PC-3 (cell line): ENCODE measurements at regions not wholly inside any gene's neighbourhood (a gene's known extent, or its start where the extent isn't known, plus 50 kb on each side); places are given as distances from the start of the nearest gene placed in this dataset.
A peak's percentile ranks its signal among the peaks of the same experiment; 100 is the strongest.

ENCODE experiments used
- ATAC-seq: fragments of 200-7000 bp; cut with Tn5 transposase; 2 replicates; pipeline ENCODE4 v1.9.1; 2020; ENCODE audit warnings: mild to moderate bottlenecking, moderate library complexity
- BruUV-seq: library from RNA; stranded (reverse); fragments of 400-500 nt; replicated peaks from 2 replicates; lab custom pipeline; 2021; lab: Mats Ljungman, UMichigan
- CTCF ChIA-PET: fragments of 300-600 bp; sonication (Branson Sonifier 250); formaldehyde crosslinking; loops from one replicate; lab custom pipeline; 2022; ENCODE audit warnings: antibody characterized with exemption; lab: Charles Lee
- POLR2A ChIA-PET: fragments of 300-600 bp; sonication (Branson Sonifier 250); formaldehyde crosslinking; loops from one replicate; lab custom pipeline; 2022; ENCODE audit warnings: antibody characterized with exemption; ENCODE audit not compliant: unreplicated experiment; lab: Charles Lee
- DNase-seq: peaks from one replicate; pipeline ENCODE4 v3.0.0-alpha.2; 2015
- H2AFZ ChIP-seq: fragments of 300-600 bp; sonication (generic); 2 replicates; pipeline ENCODE4 v1.6.0; 2016; ENCODE audit warnings: antibody characterized with exemption, low read length
- H3F3A ChIP-seq: fragments of 300-600 bp; sonication (generic); one replicate; pipeline ENCODE4 v1.6.0; 2017; ENCODE audit warnings: antibody characterized with exemption, low read length, control low read depth, mild to moderate bottlenecking; ENCODE audit not compliant: unreplicated experiment
- H3K27ac ChIP-seq: fragments of 300-600 bp; sonication (generic); 2 replicates; pipeline ENCODE4 v1.5.1; 2016; ENCODE audit warnings: mild to moderate bottlenecking, low read length
- H3K27me3 ChIP-seq: fragments of 300-600 bp; sonication (generic); 2 replicates; pipeline ENCODE4 v1.6.1; 2016; ENCODE audit warnings: low read length, mixed read lengths
- H3K36me3 ChIP-seq: fragments of 300-600 bp; sonication (generic); 2 replicates; pipeline ENCODE4 v1.6.1; 2016; ENCODE audit warnings: low read depth, mixed run types, low read length, mixed read lengths
- H3K4me1 ChIP-seq: fragments of 300-600 bp; sonication (generic); 2 replicates; pipeline ENCODE4 v1.5.1; 2016; ENCODE audit warnings: low read length; ENCODE audit not compliant: insufficient read depth
- H3K4me2 ChIP-seq: fragments of 300-600 bp; sonication (generic); 2 replicates; pipeline ENCODE4 v1.6.0; 2016; ENCODE audit warnings: low read length
- H3K4me3 ChIP-seq: fragments of 300-600 bp; sonication (generic); 2 replicates; pipeline ENCODE4 v1.5.1; 2016; ENCODE audit warnings: mild to moderate bottlenecking, low read length, mixed read lengths
- H3K79me2 ChIP-seq: fragments of 300-600 bp; sonication (generic); 2 replicates; pipeline ENCODE4 v1.6.1; 2017; ENCODE audit warnings: low read length, mixed read lengths
- H3K9ac ChIP-seq: fragments of 300-600 bp; sonication (generic); 2 replicates; pipeline ENCODE4 v1.6.0; 2016; ENCODE audit warnings: mild to moderate bottlenecking, low read length
- H3K9me2 ChIP-seq: fragments of 300-600 bp; sonication (generic); replicated peaks from 2 replicates; pipeline ENCODE4 v1.6.1; 2016; ENCODE audit warnings: mixed run types, low read length, mixed read lengths
- H3K9me3 ChIP-seq: fragments of 300-600 bp; sonication (generic); 2 replicates; pipeline ENCODE4 v1.6.1; 2016; ENCODE audit warnings: low read length, mixed read lengths
- H4K20me1 ChIP-seq: fragments of 300-600 bp; sonication (generic); 2 replicates; pipeline ENCODE4 v1.6.1; 2016; ENCODE audit warnings: low read length, mixed read lengths
- EZH2 ChIP-seq: fragments of 300-600 bp; sonication (generic); IDR thresholded peaks from one replicate; pipeline ENCODE4 v1.6.1; 2017; ENCODE audit warnings: antibody characterized with exemption, mild to moderate bottlenecking, low read length; ENCODE audit not compliant: unreplicated experiment
- EZH2phosphoT487 ChIP-seq: fragments of 300-600 bp; sonication (generic); IDR thresholded peaks from 2 replicates; pipeline ENCODE4 v1.6.1; 2018; ENCODE audit warnings: mild to moderate bottlenecking, antibody characterized with exemption, low read length, borderline replicate concordance
- intact Hi-C: fragments of 100-400 bp; cut with micrococcal nuclease; formaldehyde crosslinking; loops from 2 replicates; pipeline ENCODE4 v1.9.0; 2023
- TF ChIP-seq, protein P1 (sequence below): fragments of 300-600 bp; sonication (generic); conservative IDR thresholded peaks from 2 replicates; pipeline ENCODE4 v1.5.1; 2017; ENCODE audit warnings: antibody characterized with exemption, low read depth, mild to moderate bottlenecking, low read length

DNA sequence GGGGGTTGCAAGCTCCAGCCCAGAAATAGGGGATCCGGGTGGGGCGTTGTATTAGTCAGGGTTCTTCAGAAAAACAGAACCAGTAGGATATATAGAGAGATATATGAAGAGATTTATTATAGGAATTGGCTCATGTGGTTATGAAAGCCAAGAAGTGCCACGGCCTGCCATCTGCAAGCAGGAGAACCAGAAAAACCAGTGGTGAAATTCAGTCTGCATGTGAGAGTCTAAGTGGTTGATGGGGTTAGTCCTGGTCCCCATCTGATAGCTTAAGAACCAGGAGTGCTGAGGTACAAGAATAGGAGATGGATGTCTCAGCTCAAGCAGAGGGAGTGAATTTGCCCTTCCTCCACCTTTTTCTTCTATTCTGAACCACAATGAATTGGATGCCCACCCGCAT is 123.4 kb upstream of the APC start:
- ChIA-PET CTCF (no interaction called here), POLR2A (no interaction called here)
- no peaks in the 10 kb centered on the region for H3K9me2 ChIP-seq
- no peaks in the 10 kb centered on the region for H4K20me1 ChIP-seq
- H3K9me3 ChIP-seq: no peaks in the 10 kb centered on the region
- H2AFZ ChIP-seq: no peak overlapping the region
- no peak overlapping the region for H3K9ac ChIP-seq
- H3K27me3 ChIP-seq: no peaks in the 10 kb centered on the region
- peak; percentile 39 for DNase-seq
- no peak for TF ChIP-seq EZH2
- no TSS peak for BruUV-seq
- H3K4me2 ChIP-seq: no peak overlapping the region
- no peaks in the 10 kb centered on the region for H3K79me2 ChIP-seq
- H3F3A ChIP-seq: no peaks in the 10 kb centered on the region
- intact Hi-C loops: no loop called here
- H3K4me1 ChIP-seq: peaks cover 16% of the 10 kb centered on the region; the same call in 1 of the 2 replicates
- no peak for ATAC-seq
- peak overlapping the region; percentile 42 for H3K27ac ChIP-seq
- no peak overlapping the region for H3K4me3 ChIP-seq
- no peaks in the 10 kb centered on the region for H3K36me3 ChIP-seq

DNA sequence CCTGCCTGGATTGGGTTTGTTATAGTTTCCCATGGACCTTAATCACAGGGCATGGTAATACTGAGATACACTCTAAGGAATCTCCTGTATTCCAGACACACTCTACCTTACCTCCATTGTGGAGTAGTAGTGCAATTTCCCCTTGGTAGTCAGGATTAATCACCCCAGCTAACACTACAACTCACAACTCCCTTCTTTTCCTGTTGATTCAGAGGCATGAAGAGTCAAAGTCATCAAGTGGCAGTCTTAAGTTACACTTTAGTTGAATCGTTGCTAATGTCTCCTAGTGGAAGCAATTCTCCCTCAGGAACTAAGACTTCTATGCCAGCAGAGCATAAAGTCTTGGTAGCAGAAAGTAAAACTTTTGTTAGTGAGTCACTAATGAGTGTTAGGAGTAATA is 122.7 kb upstream of the APC start:
- peak overlapping the region; percentile 53 for H3K27ac ChIP-seq
- no peaks in the 10 kb centered on the region for H3F3A ChIP-seq
- H3K36me3 ChIP-seq: no peaks in the 10 kb centered on the region
- no peaks in the 10 kb centered on the region for H3K9me3 ChIP-seq
- intact Hi-C loops: no loop called here
- no peaks in the 10 kb centered on the region for H3K79me2 ChIP-seq
- ChIA-PET POLR2A (no interaction called here), CTCF (no interaction called here)
- H4K20me1 ChIP-seq: no peaks in the 10 kb centered on the region
- H2AFZ ChIP-seq: no peak overlapping the region
- H3K4me1 ChIP-seq: peaks cover 16% of the 10 kb centered on the region; the same call in 1 of the 2 replicates
- no peak overlapping the region for H3K9ac ChIP-seq
- H3K9me2 ChIP-seq: no peaks in the 10 kb centered on the region
- H3K4me3 ChIP-seq: no peak overlapping the region
- BruUV-seq: no TSS peak
- peak; percentile 42 for ATAC-seq
- TF ChIP-seq EZH2phosphoT487: no peak
- TF ChIP-seq EZH2: no peak
- TF ChIP-seq, protein P1, sequence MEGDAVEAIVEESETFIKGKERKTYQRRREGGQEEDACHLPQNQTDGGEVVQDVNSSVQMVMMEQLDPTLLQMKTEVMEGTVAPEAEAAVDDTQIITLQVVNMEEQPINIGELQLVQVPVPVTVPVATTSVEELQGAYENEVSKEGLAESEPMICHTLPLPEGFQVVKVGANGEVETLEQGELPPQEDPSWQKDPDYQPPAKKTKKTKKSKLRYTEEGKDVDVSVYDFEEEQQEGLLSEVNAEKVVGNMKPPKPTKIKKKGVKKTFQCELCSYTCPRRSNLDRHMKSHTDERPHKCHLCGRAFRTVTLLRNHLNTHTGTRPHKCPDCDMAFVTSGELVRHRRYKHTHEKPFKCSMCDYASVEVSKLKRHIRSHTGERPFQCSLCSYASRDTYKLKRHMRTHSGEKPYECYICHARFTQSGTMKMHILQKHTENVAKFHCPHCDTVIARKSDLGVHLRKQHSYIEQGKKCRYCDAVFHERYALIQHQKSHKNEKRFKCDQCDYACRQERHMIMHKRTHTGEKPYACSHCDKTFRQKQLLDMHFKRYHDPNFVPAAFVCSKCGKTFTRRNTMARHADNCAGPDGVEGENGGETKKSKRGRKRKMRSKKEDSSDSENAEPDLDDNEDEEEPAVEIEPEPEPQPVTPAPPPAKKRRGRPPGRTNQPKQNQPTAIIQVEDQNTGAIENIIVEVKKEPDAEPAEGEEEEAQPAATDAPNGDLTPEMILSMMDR: no peak
- no peak overlapping the region for H3K4me2 ChIP-seq
- peak; percentile 54 for DNase-seq
- no peaks in the 10 kb centered on the region for H3K27me3 ChIP-seq

DNA sequence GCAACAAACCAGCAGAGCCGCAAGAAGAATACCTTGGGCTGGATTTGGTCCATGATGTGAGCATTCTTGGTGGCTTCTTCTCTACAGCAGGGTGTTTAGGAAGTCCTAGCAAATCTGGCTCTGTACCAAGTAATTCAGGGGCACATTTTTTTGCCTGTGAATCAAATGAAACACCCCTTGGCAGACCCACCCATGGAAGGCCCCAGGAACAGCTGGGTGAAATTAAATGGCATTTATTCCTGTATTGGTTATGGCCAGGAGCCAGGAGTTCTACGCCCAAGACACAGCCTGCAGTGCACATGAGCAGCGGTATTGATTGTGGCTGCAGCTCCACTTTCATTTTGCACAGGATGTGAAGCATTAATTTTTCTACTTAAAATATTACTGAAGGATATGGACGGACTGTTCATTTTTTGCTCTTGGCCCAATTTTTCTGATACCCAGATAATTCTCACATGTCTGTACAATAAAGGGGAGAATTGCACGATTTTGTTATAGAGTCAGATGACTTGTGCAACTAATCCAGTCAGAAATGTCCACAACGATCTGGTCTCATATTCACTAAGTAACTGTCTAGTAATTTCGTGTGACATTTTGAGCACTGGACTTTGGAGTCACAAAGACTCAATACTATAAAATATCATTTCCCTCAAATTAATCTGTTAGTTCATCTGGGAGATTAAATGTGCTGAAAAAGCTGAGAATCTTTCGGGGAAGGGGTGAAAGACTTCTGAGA is 120.7 kb upstream of the APC start:
- POLR2A ChIA-PET: no interaction called here
- intact Hi-C loops: no loop called here
- DNase-seq: no peak
- ATAC-seq: no peak
- H3K4me3 ChIP-seq: no peak overlapping the region
- TF ChIP-seq EZH2 (no peak), EZH2phosphoT487 (no peak)
- TF ChIP-seq, protein P1: no peak
- no peak overlapping the region for H3K9ac ChIP-seq
- H3K9me2 ChIP-seq: no peaks in the 10 kb centered on the region
- H3K79me2 ChIP-seq: no peaks in the 10 kb centered on the region
- no TSS peak for BruUV-seq
- H3K4me2 ChIP-seq: peak overlapping the region; percentile 21; the same call in 1 of the 2 replicates
- peaks cover 16% of the 10 kb centered on the region; the same call in 1 of the 2 replicates for H3K4me1 ChIP-seq
- H2AFZ ChIP-seq: no peak overlapping the region
- no peaks in the 10 kb centered on the region for H3K9me3 ChIP-seq
- no peaks in the 10 kb centered on the region for H3K27me3 ChIP-seq
- H3K27ac ChIP-seq: no peak overlapping the region
- no peaks in the 10 kb centered on the region for H3F3A ChIP-seq
- CTCF ChIA-PET: no interaction called here
- no peaks in the 10 kb centered on the region for H4K20me1 ChIP-seq
- H3K36me3 ChIP-seq: no peaks in the 10 kb centered on the region
